Smooth muscle cell (in vitro differentiated cells): ENCODE measurements at regions not wholly inside any gene's neighbourhood (a gene's known extent, or its start where the extent isn't known, plus 50 kb on each side); places are given as distances from the start of the nearest gene placed in this dataset.

Experiments
- DNase-seq: peaks from one replicate; lab custom pipeline; 2025; ENCODE audit not compliant: unreplicated experiment; lab: John Stamatoyannopoulos, UW
- H2AFZ ChIP-seq: fragments of 200-600 bp; sonication (generic); 2 replicates; pipeline ENCODE4 v1.6.0; 2016; ENCODE audit warnings: antibody characterized with exemption, low read depth, mild to moderate bottlenecking
- H3F3A ChIP-seq: fragments of 200-600 bp; sonication (generic); 2 replicates; pipeline ENCODE4 v1.6.0; 2017; ENCODE audit warnings: antibody characterized with exemption, low read depth
- H3K27ac ChIP-seq: fragments of 200-600 bp; sonication (generic); 2 replicates; pipeline ENCODE4 v1.5.1; 2016; ENCODE audit warnings: low read depth, mild to moderate bottlenecking
- H3K27me3 ChIP-seq: fragments of 200-600 bp; sonication (generic); 2 replicates; pipeline ENCODE4 v1.6.1; 2016; ENCODE audit warnings: low read depth, mild to moderate bottlenecking
- H3K36me3 ChIP-seq: fragments of 200-600 bp; sonication (generic); 2 replicates; pipeline ENCODE4 v1.5.1; 2016; ENCODE audit warnings: low read depth
- H3K4me1 ChIP-seq: fragments of 200-600 bp; sonication (generic); 2 replicates; pipeline ENCODE4 v1.5.1; 2016; ENCODE audit warnings: low read depth
- H3K4me2 ChIP-seq: fragments of 200-600 bp; sonication (generic); 2 replicates; pipeline ENCODE4 v1.6.0; 2016; ENCODE audit warnings: mild to moderate bottlenecking
- H3K4me3 ChIP-seq: fragments of 200-600 bp; sonication (generic); 2 replicates; pipeline ENCODE4 v1.5.1; 2016; ENCODE audit warnings: mild to moderate bottlenecking
- H3K79me2 ChIP-seq: fragments of 200-600 bp; sonication (generic); 2 replicates; pipeline ENCODE4 v1.6.0; 2016; ENCODE audit warnings: low read depth, mild to moderate bottlenecking
- H3K9ac ChIP-seq: fragments of 200-600 bp; sonication (generic); 2 replicates; pipeline ENCODE4 v1.6.0; 2016; ENCODE audit warnings: low read depth
- H3K9me3 ChIP-seq: fragments of 200-600 bp; sonication (generic); replicated peaks from 2 replicates; pipeline ENCODE4 v1.5.1; 2016; ENCODE audit warnings: low read depth
- H4K20me1 ChIP-seq: fragments of 200-600 bp; sonication (generic); 2 replicates; pipeline ENCODE4 v1.6.0; 2016; ENCODE audit warnings: low read depth
- WGBS: methylation state at CpG from one replicate; pipeline ENCODE4 v1.1.7; 2016; ENCODE audit warnings: low lambda C conversion rate; 5-methylcytosine and 5-hydroxymethylcytosine counted together
- TF ChIP-seq, protein P1 (sequence below): fragments of 200-600 bp; sonication (generic); IDR thresholded peaks from 2 replicates; pipeline ENCODE4 v1.5.1; 2017; ENCODE audit warnings: borderline replicate concordance, mild to moderate bottlenecking, antibody characterized with exemption; ENCODE audit not compliant: insufficient read depth, poor library complexity, severe bottlenecking

DNA sequence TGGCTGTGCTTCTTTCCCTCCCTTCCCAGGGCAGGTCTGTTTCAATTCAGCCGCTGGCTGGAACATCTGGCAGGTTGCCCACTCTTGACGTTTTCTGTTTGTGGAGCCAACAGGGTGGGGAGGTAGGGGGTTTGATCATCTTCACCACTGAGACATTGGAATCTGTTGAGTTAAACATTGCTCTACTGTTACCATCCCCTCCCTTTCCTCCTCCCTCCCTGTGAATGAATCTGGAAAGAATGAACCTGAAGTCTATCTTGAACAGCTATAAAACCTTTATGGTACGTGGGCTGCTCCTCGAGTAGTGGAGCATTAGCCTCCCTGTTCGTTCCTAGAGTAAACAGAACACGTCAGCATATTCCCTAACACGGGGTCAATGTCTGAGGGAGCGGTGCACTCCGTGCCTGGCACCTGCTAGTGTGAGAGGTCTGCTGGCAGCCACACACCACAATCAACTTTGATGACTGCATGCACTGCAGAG, 249.9 kb upstream of the RBBP8 start:
- WGBS, result 45% methylated on average over 9 of the region's 9 CpGs
- no peak for DNase-seq
- no peaks in the 10 kb centered on the region for H3K4me1 ChIP-seq
- H3K27me3 ChIP-seq, result no peaks in the 10 kb centered on the region
- H3K9me3 ChIP-seq, result no peaks in the 10 kb centered on the region
- no peaks in the 10 kb centered on the region for H3F3A ChIP-seq
- H3K9ac ChIP-seq, result no peak overlapping the region
- no peak overlapping the region for H2AFZ ChIP-seq
- H3K79me2 ChIP-seq, result no peaks in the 10 kb centered on the region
- H3K36me3 ChIP-seq, result no peaks in the 10 kb centered on the region
- H3K4me2 ChIP-seq, result peak overlapping the region; percentile 20
- TF ChIP-seq, protein P1, sequence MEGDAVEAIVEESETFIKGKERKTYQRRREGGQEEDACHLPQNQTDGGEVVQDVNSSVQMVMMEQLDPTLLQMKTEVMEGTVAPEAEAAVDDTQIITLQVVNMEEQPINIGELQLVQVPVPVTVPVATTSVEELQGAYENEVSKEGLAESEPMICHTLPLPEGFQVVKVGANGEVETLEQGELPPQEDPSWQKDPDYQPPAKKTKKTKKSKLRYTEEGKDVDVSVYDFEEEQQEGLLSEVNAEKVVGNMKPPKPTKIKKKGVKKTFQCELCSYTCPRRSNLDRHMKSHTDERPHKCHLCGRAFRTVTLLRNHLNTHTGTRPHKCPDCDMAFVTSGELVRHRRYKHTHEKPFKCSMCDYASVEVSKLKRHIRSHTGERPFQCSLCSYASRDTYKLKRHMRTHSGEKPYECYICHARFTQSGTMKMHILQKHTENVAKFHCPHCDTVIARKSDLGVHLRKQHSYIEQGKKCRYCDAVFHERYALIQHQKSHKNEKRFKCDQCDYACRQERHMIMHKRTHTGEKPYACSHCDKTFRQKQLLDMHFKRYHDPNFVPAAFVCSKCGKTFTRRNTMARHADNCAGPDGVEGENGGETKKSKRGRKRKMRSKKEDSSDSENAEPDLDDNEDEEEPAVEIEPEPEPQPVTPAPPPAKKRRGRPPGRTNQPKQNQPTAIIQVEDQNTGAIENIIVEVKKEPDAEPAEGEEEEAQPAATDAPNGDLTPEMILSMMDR, result no peak
- H3K27ac ChIP-seq, result peak overlapping the region; percentile 4
- no peak overlapping the region for H3K4me3 ChIP-seq
- no peaks in the 10 kb centered on the region for H4K20me1 ChIP-seq

DNA sequence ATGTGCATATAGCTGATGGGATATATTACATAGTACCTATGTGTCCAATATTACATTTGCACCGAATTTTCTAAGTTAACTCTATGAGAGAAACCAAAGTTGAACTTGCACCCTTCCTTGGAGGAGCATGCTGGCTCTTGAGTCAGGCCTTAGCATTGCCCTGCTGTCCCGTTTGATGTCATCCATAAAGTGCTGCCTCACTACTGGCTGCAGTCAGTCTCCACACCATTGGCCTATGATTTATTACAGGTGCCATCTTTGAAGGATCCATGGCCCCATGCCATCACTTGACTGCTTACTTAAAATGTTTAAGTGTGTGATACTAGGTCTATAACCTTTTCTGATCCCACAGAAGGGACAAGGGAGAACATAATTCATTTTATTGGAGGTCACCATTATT, 249.3 kb upstream of the RBBP8 start:
- H3K4me2 ChIP-seq, result no peak overlapping the region
- no peak overlapping the region for H2AFZ ChIP-seq
- H3K27me3 ChIP-seq, result no peaks in the 10 kb centered on the region
- H3K9me3 ChIP-seq, result no peaks in the 10 kb centered on the region
- peak overlapping the region; percentile 4 for H3K27ac ChIP-seq
- no peak for DNase-seq
- H3K79me2 ChIP-seq, result no peaks in the 10 kb centered on the region
- H3K4me3 ChIP-seq, result no peak overlapping the region
- no peaks in the 10 kb centered on the region for H3K4me1 ChIP-seq
- H4K20me1 ChIP-seq, result no peaks in the 10 kb centered on the region
- TF ChIP-seq, protein P1, result no peak
- H3F3A ChIP-seq, result no peaks in the 10 kb centered on the region
- no peak overlapping the region for H3K9ac ChIP-seq
- 85% methylated on average over 2 of the region's 2 CpGs for WGBS
- no peaks in the 10 kb centered on the region for H3K36me3 ChIP-seq

DNA sequence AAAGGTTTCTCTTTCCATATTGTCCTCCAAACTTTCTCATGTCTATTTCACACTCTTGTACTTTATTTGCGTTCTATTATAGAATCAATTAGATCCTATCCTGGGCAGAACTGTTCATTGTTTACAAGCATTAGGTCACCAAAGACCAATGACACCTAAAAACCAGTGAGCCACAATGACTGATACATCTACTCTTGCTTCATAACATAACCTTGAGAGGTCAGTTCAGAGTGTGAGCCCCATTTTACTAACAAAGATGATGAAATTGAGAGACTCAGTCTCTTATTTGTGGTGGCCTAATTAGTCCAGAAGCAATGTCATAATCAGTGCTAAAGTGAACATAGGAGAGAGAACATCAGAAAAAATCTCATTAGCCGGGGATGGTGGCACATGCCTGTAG, 248.9 kb upstream of the RBBP8 start:
- WGBS, result 95% methylated on average over 2 of the region's 2 CpGs
- H3K27ac ChIP-seq, result no peak overlapping the region

DNA sequence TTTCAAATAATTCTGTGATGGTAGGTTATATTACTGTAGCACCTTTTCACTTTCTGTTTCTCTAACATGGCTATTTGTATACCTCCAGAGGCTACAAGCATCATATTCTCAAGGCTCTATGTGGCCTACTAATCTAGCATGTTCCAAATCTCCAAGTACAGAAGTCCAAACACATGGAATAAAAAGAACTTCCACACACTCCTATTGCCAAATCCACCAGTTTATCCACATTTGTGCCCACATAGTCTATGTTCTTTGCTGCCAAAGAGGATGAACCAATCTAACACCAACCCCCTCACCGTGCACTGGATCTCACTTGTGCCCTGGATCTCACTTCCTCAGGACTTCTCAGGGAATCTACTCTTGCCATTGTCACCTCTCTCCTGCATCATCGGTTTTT, 247.3 kb upstream of the RBBP8 start:
- no peaks in the 10 kb centered on the region for H3K27me3 ChIP-seq
- no peaks in the 10 kb centered on the region for H3K36me3 ChIP-seq
- peaks cover 5% of the 10 kb centered on the region for H3F3A ChIP-seq
- H3K9me3 ChIP-seq, result no peaks in the 10 kb centered on the region
- H3K4me3 ChIP-seq, result no peak overlapping the region
- TF ChIP-seq, protein P1, result no peak
- no peak overlapping the region for H2AFZ ChIP-seq
- DNase-seq, result no peak
- no peak overlapping the region for H3K9ac ChIP-seq
- no peaks in the 10 kb centered on the region for H4K20me1 ChIP-seq
- 77% methylated on average over 2 of the region's 2 CpGs for WGBS
- H3K4me1 ChIP-seq, result no peaks in the 10 kb centered on the region
- no peak overlapping the region for H3K27ac ChIP-seq
- H3K4me2 ChIP-seq, result no peak overlapping the region
- H3K79me2 ChIP-seq, result no peaks in the 10 kb centered on the region

More for the DNA sequence above, 248.9 kb upstream of the RBBP8 start:
- H3K4me3 ChIP-seq, result no peak overlapping the region
- H4K20me1 ChIP-seq, result no peaks in the 10 kb centered on the region
- H3K4me1 ChIP-seq, result no peaks in the 10 kb centered on the region
- no peaks in the 10 kb centered on the region for H3K79me2 ChIP-seq
- no peaks in the 10 kb centered on the region for H3K36me3 ChIP-seq
- no peaks in the 10 kb centered on the region for H3F3A ChIP-seq
- H3K4me2 ChIP-seq, result no peak overlapping the region
- no peak overlapping the region for H2AFZ ChIP-seq
- no peak overlapping the region for H3K9ac ChIP-seq
- no peaks in the 10 kb centered on the region for H3K27me3 ChIP-seq
- H3K9me3 ChIP-seq, result no peaks in the 10 kb centered on the region
- DNase-seq, result no peak
- TF ChIP-seq, protein P1, result no peak
